Thoracic aorta (tissue), 2 donors: ENCODE measurements at regions not wholly inside any gene's neighbourhood (a gene's known extent, or its start where the extent isn't known, plus 50 kb on each side); places are given as distances from the start of the nearest gene placed in this dataset.

Source experiments
- ATAC-seq: fragments of 150-250 bp; one replicate; pipeline ENCODE4 v1.8.0; 2017; ENCODE audit warnings: low read depth; ENCODE audit not compliant: insufficient number of reproducible peaks, low FRiP score
- DNase-seq: peaks from one replicate; pipeline ENCODE4 v3.0.0-alpha.2; 2020; ENCODE audit warnings: low spot score
- H3K27ac ChIP-seq, 2 donors: fragments of 200-600 bp; sonication (generic); 1 replicate in 1 of 2; 2 replicates in 1 of 2; pipeline ENCODE4 v1.5.1; 2016; ENCODE audit warnings: mild to moderate bottlenecking in 2 of 2, moderate library complexity in 2 of 2
- H3K27me3 ChIP-seq: fragments of 200-600 bp; sonication (generic); replicated peaks from 2 replicates; pipeline ENCODE4 v1.6.0; 2016; ENCODE audit warnings: mild to moderate bottlenecking; ENCODE audit not compliant: insufficient read depth
- H3K36me3 ChIP-seq: fragments of 200-600 bp; sonication (generic); one replicate; pipeline ENCODE4 v1.5.1; 2016
- H3K4me1 ChIP-seq, 2 donors: fragments of 200-600 bp; sonication (generic); 1 replicate in 1 of 2; 2 replicates in 1 of 2; pipeline versions ENCODE4 v1.5.1 to v1.6.0; 2016; ENCODE audit warnings: low read depth in 2 of 2, mild to moderate bottlenecking in 1 of 2; ENCODE audit not compliant: control insufficient read depth in 1 of 2
- H3K4me3 ChIP-seq: fragments of 200-600 bp; sonication (generic); 2 replicates; pipeline ENCODE4 v1.5.1; 2016; ENCODE audit warnings: mild to moderate bottlenecking
- H3K9me3 ChIP-seq: fragments of 200-600 bp; sonication (generic); 2 replicates; pipeline ENCODE4 v1.5.1; 2016
- CTCF ChIP-seq: fragments of 200-600 bp; sonication (generic); IDR thresholded peaks from one replicate; pipeline ENCODE4 v1.5.1; 2019; ENCODE audit warnings: antibody characterized with exemption

- Histone ChIP-seq H3K4me3 (no peak overlapping the region), H3K27me3 (no peaks in the 10 kb centered on the region), H3K9me3 (peaks cover 3% of the 10 kb centered on the region), H3K4me1 (peaks cover 18 to 31% of the 10 kb centered on the region in 2 donors), H3K27ac (no peak overlapping the region), H3K36me3 (no peaks in the 10 kb centered on the region)
- DNase-seq (no peak), ATAC-seq (no peak)
- no peak for TF ChIP-seq CTCF
Observed at GRCh38 chr22:27137871-27138337, 480.5 kb downstream of the MIAT start.

- Histone ChIP-seq H3K4me3 (no peak overlapping the region), H3K27ac (no peak overlapping the region), H3K9me3 (peaks cover 3% of the 10 kb centered on the region), H3K27me3 (no peaks in the 10 kb centered on the region), H3K4me1 (peaks cover 18 to 31% of the 10 kb centered on the region in 2 donors), H3K36me3 (no peaks in the 10 kb centered on the region)
- no peak for TF ChIP-seq CTCF
- no peak for ATAC-seq
- no peak for DNase-seq
Observed at GRCh38 chr22:27138471-27138870, 481.1 kb downstream of the MIAT start.

GRCh38 chr22:27139935-27140511 lies 482.6 kb downstream of the MIAT start:
- ATAC-seq, result no peak

GRCh38 chr22:27142286-27142685 lies 484.9 kb downstream of the MIAT start:
- no peak overlapping the region for H3K27ac ChIP-seq
- DNase-seq (no peak), ATAC-seq (no peak)
- H3K27me3 ChIP-seq, result no peaks in the 10 kb centered on the region
- peaks cover 7 to 12% of the 10 kb centered on the region in 2 donors for H3K4me1 ChIP-seq
- H3K36me3 ChIP-seq, result no peaks in the 10 kb centered on the region
- no peak overlapping the region for H3K4me3 ChIP-seq
- no peak for TF ChIP-seq CTCF
- no peaks in the 10 kb centered on the region for H3K9me3 ChIP-seq

More at GRCh38 chr22:27139935-27140511, 482.6 kb downstream of the MIAT start:
- Histone ChIP-seq H3K27me3 (no peaks in the 10 kb centered on the region), H3K4me3 (no peak overlapping the region), H3K9me3 (peaks cover 3% of the 10 kb centered on the region), H3K27ac (no peak overlapping the region), H3K4me1 (peaks cover 13 to 19% of the 10 kb centered on the region in 2 donors), H3K36me3 (no peaks in the 10 kb centered on the region)
- DNase-seq, result peak; percentile 33
- no peak for TF ChIP-seq CTCF

GRCh38 chr22:27144321-27144720 lies 486.9 kb downstream of the MIAT start:
- no peak for TF ChIP-seq CTCF
- ATAC-seq, result no peak

More at GRCh38 chr22:27144321-27144720, 486.9 kb downstream of the MIAT start:
- Histone ChIP-seq H3K4me1 (peaks cover 7 to 12% of the 10 kb centered on the region in 2 donors), H3K27ac (no peak overlapping the region), H3K27me3 (no peaks in the 10 kb centered on the region), H3K36me3 (no peaks in the 10 kb centered on the region), H3K9me3 (no peaks in the 10 kb centered on the region), H3K4me3 (no peak overlapping the region)
- DNase-seq, result no peak
